LNCaP clone FGC (cell line): ENCODE measurements at regions not wholly inside any gene's neighbourhood (a gene's known extent, or its start where the extent isn't known, plus 50 kb on each side); places are given as distances from the start of the nearest gene placed in this dataset.

Experiments
- DNase-seq: peaks from one replicate; pipeline ENCODE4 v3.0.0-alpha.2; 2011; ENCODE audit warnings: low read depth
- H3K4me3 ChIP-seq: 2 replicates; pipeline ENCODE4 v1.5.1; 2011; ENCODE audit warnings: mild to moderate bottlenecking, low read depth, low read length, control low read depth
- CTCF ChIP-seq: IDR thresholded peaks from 2 replicates; pipeline ENCODE4 v1.5.1; 2012; ENCODE audit warnings: mild to moderate bottlenecking; ENCODE audit not compliant: control insufficient read depth, insufficient read depth; ENCODE audit errors: extremely low read depth

DNA sequence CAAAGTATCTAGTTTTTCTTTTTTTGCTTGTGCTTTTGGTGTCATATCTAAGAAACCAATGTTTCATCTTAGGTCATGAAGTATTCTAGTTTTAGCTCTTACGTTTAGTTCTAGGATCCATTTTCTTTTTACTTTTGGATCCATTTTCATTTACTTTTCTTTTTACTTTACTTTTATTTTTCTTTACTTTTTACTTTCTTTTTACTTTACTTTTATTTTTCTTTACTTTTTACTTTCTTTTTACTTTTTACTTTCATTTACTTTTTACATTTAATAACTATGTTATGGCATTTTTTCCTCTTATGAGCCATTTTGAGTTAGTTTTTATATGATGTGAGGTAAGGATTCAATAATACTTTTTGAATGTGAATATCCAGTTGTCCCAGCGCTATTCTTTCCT, 213.4 kb downstream of the ZFP36L2 start:
- TF ChIP-seq CTCF, result no peak
- DNase-seq, result no peak
- H3K4me3 ChIP-seq, result no peak overlapping the region

- no peak overlapping the region for H3K4me3 ChIP-seq
- no peak for TF ChIP-seq CTCF
- DNase-seq, result no peak
These were observed 215.3 kb downstream of the ZFP36L2 start for GRCh38 chr2:43011158-43011491.

DNA sequence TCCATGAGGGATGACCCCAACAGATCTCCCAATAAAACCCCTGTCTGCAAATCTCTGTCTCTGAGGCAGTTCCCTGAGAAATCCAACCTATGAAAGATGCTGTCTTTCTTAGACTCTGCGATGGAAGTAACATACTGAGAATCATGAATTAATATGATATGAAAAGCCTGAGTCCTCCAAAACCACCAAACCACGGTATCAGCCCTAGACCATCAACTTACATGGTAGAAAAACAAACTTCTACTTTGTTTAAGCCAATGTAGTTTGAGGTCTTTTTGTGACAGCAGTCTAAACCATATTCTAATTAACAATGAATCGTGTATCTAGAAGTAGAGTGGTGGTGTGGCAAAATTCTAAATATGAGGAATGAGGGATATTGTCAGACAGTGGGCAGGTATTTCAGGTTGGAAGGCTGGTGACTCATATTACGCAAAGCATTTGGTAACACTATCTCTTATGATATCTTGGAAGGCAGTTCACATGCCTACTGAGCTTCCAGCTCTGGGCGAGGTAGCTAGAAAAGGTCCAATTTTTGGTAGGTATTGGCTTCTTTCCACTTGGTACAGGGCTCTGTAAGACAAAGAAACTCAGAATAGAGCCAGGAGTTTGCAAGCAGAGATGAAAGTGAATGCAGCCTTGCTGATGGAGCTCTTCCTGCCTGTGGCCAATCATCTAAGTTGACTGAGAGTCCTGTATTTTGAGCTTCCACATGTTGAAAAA, 215.8 kb downstream of the ZFP36L2 start:
- TF ChIP-seq CTCF, result no peak
- DNase-seq, result no peak
- no peak overlapping the region for H3K4me3 ChIP-seq

GRCh38 chr2:43009448-43009847, 217.0 kb downstream of the ZFP36L2 start:
- DNase-seq, result no peak
- no peak for TF ChIP-seq CTCF
- no peak overlapping the region for H3K4me3 ChIP-seq

DNA sequence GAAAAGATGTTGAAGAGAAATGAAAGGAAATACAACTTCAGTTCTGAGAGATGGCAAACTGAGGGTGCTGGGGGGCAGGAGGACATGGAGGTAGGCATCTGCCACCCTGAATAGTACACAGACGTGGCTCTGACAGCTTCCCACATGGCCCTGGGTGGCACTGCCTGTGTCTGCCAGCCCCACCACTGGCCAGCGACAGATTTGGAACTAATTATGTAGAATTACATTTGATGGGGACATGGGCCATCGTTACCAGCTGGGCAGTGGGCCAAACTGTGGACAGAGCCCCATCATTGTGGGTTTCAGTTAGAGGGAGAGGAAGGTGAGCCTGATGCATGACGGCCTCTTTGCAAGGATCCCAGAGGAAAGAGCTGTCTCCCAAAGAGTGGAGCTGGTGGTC, 216.0 kb upstream of the HAAO start:
- TF ChIP-seq CTCF, result no peak
- no peak overlapping the region for H3K4me3 ChIP-seq
- DNase-seq, result no peak

DNA sequence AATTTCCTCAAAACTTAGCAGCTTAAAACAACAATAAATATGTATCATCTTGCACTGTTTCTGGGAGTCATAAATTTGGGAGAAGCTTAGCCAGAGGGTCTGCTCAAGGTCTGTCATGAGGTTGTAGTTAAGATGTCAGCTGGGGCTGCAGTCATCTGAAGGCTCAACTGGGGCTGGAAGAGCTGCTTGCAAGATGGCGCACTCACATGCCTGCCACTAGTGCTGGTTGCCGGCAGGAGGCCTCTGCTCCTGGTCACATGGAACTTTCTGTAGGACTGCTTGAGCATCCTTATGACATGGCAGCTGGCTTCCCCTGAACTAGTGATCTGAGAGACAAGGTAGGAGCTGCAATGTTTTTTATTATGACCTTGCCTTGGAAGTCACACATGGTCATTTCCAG, 215.5 kb upstream of the HAAO start:
- no peak overlapping the region for H3K4me3 ChIP-seq
- DNase-seq, result no peak
- TF ChIP-seq CTCF, result no peak
